ENCODE measurements at regions not wholly inside any gene's neighbourhood (a gene's known extent, or its start where the extent isn't known, plus 50 kb on each side); places are given as distances from the start of the nearest gene placed in this dataset.

GRCh38 chr11:10641912-10642697, 51.5 kb downstream of the IRAG1 start:
- no peak for DNase-seq (ENCODE audit: low spot score)

GRCh38 chr11:10641177-10641911, 52.2 kb downstream of the IRAG1 start:
- DNase-seq (ENCODE audit: low spot score): peak; percentile 12

DNA sequence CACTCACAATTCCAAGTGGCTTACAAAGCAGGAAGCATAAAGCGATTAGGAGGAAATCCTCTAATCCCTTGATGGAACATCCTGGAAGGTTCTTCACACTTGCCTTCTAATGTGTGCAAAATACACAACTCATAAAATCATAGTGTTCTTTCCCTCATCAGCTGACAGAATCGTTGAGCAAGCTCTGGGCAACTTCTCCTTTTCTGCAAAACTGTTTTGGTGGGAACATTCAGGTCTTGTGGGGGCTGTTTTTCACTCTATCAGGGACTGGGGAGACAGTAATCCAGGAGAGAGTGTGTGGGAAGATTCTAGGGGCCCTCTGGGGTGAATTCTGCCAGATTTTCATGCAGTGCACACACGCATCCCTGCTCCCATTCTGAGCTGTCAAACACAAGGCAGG, 53.2 kb downstream of the IRAG1 start:
- no peak for DNase-seq (ENCODE audit: low spot score)

- DNase-seq (ENCODE audit: low spot score): no peak
These were observed 54.2 kb downstream of the IRAG1 start for GRCh38 chr11:10639350-10639749.

- DNase-seq (ENCODE audit: low spot score): no peak
These were observed 55.1 kb downstream of the IRAG1 start for GRCh38 chr11:10638316-10638925.

- no peak for DNase-seq (ENCODE audit: low spot score)
These were observed 55.8 kb downstream of the IRAG1 start for GRCh38 chr11:10637731-10638151.

GRCh38 chr11:10634407-10634806, 59.1 kb downstream of the IRAG1 start:
- no peak for DNase-seq (ENCODE audit: low spot score)

- no peak for DNase-seq (ENCODE audit: low spot score)
These were observed 60.3 kb downstream of the IRAG1 start for GRCh38 chr11:10633261-10633660.

DNA sequence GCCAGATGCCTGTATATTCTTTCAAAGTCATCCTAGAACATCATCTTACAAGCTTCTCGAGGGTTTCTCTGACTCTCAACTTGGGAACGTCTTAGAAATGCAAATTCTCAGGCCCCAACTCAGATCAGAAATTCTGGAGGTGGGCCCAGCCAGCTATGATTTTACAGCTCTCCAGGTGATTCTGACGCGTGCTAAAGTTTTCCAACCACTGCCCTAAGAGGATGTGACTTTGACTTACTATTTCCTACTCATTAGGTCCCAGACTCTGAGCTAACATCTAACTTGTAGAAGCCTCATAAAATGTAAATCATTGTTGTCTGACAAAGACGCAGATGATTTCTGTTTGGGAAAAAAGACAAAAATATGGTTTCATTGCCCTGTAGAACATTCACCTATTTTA, 61.1 kb downstream of the IRAG1 start:
- no peak for DNase-seq (ENCODE audit: low spot score)

- no peak for DNase-seq (ENCODE audit: low spot score)
These were observed 61.8 kb downstream of the IRAG1 start for GRCh38 chr11:10631761-10632160.

GRCh38 chr11:10629411-10630002, 61.0 kb upstream of the LYVE1 start:
- no peak for DNase-seq (ENCODE audit: low spot score)

DNA sequence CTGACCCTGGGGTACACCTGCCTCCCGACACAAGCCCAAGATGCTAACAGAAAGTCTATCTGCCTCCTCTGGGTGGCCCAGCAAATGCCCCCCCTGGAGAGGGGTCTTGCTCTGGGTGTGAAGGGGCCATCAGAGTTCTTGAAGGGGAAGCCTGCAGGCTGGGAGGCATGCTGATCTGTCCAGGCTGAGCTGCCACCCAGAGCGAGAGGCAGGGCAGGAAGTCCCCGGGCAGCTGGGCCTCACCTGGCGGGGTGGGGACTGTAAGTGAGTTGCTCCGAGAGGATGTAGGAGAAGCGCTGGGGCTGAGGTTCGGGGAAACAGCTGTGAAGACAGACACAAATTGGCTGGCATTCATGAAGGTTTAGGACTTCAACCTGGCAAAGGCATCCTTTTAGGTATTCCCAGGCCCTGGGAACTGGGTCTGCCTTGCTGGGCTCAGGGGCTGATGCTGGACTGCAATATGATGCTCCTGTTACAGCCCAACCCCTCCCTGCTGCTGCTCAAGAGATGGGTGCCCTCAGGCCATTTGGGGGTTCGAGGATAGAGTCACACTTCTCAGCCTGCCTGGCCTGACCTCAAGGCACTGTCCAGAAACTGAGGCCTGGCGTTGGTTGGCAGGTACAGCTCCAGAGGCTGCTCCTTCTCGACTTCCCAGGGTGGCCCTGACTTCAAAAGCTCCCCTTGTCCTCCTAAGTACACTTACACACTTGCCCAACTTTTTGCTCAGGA, 60.2 kb upstream of the LYVE1 start:
- DNase-seq (ENCODE audit: low spot score): no peak

GRCh38 chr11:10627816-10628215, 59.4 kb upstream of the LYVE1 start:
- DNase-seq (ENCODE audit: low spot score): no peak

GRCh38 chr11:10627291-10627690, 58.8 kb upstream of the LYVE1 start:
- no peak for DNase-seq (ENCODE audit: low spot score)

- no peak for DNase-seq (ENCODE audit: low spot score)
These were observed 57.5 kb upstream of the LYVE1 start for GRCh38 chr11:10625982-10626311.

- DNase-seq (ENCODE audit: low spot score): no peak
These were observed 57.0 kb upstream of the LYVE1 start for GRCh38 chr11:10625281-10625981.

DNA sequence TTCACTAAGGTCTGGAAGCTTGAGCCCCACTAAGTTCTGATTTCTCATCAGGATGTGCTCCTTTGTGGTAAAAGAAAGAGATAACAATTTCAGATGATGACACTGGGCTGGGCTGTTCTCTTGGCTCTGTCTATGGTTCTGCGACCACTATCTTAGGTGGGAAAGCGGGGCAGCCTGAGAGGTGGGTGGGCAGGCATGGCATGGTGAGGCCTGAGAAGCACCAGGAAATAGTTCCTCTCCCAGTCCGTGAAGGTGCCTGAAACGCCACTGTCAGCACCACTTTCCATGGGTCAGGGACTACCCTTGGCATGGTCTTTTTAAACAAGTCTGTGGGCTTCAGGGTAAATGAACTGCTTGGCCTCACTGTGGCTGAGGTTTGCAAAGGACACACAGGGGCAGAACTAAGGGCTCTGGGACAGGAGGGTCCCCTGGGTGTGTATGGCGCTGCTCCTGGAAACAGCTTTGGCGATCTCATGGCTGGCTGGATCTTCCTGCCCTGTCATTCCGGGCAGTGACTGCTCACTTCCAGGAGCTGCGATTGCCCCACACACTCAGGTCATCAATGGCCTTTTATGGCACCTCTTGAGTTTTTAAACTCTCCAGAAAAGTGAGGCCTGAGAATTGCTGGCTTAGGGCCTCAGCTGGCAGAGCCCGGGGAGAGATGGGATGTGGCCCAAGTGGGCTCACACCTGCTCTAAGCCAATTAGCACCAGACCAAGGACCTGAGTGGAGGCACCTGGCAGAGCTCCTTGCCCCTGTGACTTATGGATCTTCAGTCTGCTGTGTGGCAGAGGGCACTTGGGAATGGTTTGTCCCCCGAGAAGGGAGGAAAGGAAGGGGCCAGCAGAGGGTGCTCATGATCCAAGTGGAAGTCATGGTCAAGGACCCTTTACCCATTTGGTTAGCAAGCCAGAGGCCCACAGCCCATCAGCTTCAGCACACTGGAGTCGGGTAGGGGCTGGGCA, 55.6 kb upstream of the LYVE1 start:
- DNase-seq (ENCODE audit: low spot score): no peak

DNA sequence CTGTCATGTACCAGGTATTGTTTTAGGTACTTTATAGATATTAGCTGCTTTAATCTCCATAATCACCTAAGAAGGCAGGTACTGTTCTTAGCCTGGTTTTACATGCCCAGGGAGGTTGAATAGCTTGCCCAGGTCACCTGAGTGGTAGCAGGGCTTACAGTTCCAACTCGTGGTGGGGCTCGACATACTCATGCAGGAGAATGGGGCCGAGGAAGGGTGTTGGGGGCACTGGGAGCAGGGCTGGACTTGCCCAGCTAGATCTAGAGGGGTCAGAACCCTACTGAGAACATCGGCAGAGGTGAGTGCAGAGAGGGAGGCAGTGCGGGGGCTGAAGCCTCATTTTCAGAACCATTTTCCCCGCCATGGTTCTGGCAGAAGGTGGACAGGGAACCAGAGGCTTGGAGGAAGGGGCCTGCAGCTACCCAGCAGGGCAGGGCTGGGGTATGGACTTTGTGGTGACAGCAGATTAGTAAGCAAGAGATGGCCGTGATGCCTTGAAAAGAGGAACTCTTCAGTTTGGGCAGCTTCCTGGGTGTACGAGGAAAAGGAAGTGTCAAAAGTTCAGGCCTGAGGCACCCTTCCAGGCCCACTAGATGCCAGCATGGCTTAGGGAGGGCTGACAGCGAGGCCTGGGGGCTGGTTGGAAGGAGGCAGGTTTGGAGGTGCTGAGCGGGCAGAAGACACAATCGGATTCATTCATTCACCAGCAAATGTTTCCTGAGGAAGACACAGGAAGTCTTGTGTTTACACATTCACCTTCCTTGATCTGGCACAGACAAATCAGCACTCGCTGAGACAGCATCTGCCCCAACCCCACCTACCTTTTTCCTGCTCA, 54.7 kb upstream of the LYVE1 start:
- DNase-seq (ENCODE audit: low spot score): peak; percentile 15

DNA sequence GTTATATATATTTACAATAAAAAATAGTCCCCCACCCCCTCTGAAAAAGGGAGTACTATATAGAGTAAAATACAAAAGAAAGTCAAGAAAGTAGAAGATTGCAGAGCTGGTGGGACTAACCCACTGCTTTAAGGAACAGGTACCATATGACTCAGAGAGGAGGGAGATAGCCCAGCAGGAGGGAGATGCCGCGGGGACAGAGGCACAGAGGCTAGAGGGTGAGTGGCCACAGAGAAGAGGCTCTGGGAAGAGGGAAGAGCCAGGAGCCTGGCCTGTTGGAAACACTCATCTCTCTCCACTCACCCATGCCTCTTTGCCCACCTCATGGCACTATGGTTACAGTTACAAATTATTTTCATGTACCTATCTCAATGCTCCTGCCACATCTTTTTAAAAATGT, 53.6 kb upstream of the LYVE1 start:
- no peak for DNase-seq (ENCODE audit: low spot score)

Measured in NAMALWA (cell line).